Activated CD8-positive, alpha-beta memory T cell treated with anti-CD3 and anti-CD28 coated beads, Interleukin-2, amount 10 ng/mL, durations not matched to agents 7 days and 5 days (primary cell): ENCODE measurements at regions not wholly inside any gene's neighbourhood (a gene's known extent, or its start where the extent isn't known, plus 50 kb on each side); places are given as distances from the start of the nearest gene placed in this dataset.
A peak's percentile ranks its signal among the peaks of the same experiment; 100 is the strongest.

Experiments
- ATAC-seq: fragments of 150-1000 bp; cut with Tn5 transposase; one replicate; pipeline ENCODE4 v1.10.0; 2021; ENCODE audit warnings: moderate library complexity
- CTCF ChIA-PET: fragments of 350-600 bp; sonication (Branson Sonifier 250); formaldehyde crosslinking; loops from one replicate; lab custom pipeline; 2021; ENCODE audit warnings: antibody characterized with exemption; lab: Charles Lee
- DNase-seq: peaks from one replicate; pipeline ENCODE4 v3.0.0-alpha.2; 2020
- H3K27ac Mint-ChIP-seq: one replicate; pipeline ENCODE4 v1.8.0; 2021; ENCODE audit warnings: mild to moderate bottlenecking, mixed read lengths
- H3K27me3 Mint-ChIP-seq: one replicate; pipeline ENCODE4 v1.8.0; 2021; ENCODE audit warnings: mixed read lengths
- H3K36me3 Mint-ChIP-seq: one replicate; pipeline ENCODE4 v1.8.0; 2021; ENCODE audit warnings: mild to moderate bottlenecking, mixed read lengths
- H3K4me1 Mint-ChIP-seq: one replicate; pipeline ENCODE4 v1.8.0; 2021; ENCODE audit warnings: mixed read lengths
- H3K4me3 Mint-ChIP-seq: one replicate; pipeline ENCODE4 v1.8.0; 2021; ENCODE audit warnings: mild to moderate bottlenecking, moderate library complexity, mixed read lengths
- H3K9me3 Mint-ChIP-seq: one replicate; pipeline ENCODE4 v1.8.0; 2022; ENCODE audit warnings: low read depth, mixed read lengths

- no peaks in the 10 kb centered on the region for H3K36me3 Mint-ChIP-seq
- no peak overlapping the region for H3K4me3 Mint-ChIP-seq
- ATAC-seq: no peak
These were observed 69.1 kb upstream of the COMTD1 start for GRCh38 chr10:75304741-75305390.

GRCh38 chr10:75304313-75304712 lies 68.6 kb upstream of the COMTD1 start:
- no peak for DNase-seq
- CTCF ChIA-PET: interaction anchor here (0.7 kb wide), 1 partner anchor 656 kb away, joined by 3 read pairs; no protein-coding TSS in a partner anchor
- no peak overlapping the region for H3K4me3 Mint-ChIP-seq
- H3K36me3 Mint-ChIP-seq: no peaks in the 10 kb centered on the region
- H3K27me3 Mint-ChIP-seq: no peaks in the 10 kb centered on the region
- H3K27ac Mint-ChIP-seq: no peak overlapping the region
- no peaks in the 10 kb centered on the region for H3K4me1 Mint-ChIP-seq
- no peak for ATAC-seq
- no peaks in the 10 kb centered on the region for H3K9me3 Mint-ChIP-seq

More at GRCh38 chr10:75304741-75305390, 69.1 kb upstream of the COMTD1 start:
- no peak overlapping the region for H3K27ac Mint-ChIP-seq
- H3K27me3 Mint-ChIP-seq: no peaks in the 10 kb centered on the region
- CTCF ChIA-PET: no interaction called here
- DNase-seq: no peak
- no peaks in the 10 kb centered on the region for H3K9me3 Mint-ChIP-seq
- H3K4me1 Mint-ChIP-seq: no peaks in the 10 kb centered on the region

- H3K36me3 Mint-ChIP-seq: no peaks in the 10 kb centered on the region
- no peak overlapping the region for H3K27ac Mint-ChIP-seq
- no peaks in the 10 kb centered on the region for H3K27me3 Mint-ChIP-seq
- CTCF ChIA-PET: interaction anchor here (0.7 kb wide), 1 partner anchor 657 kb away, joined by 3 read pairs; no protein-coding TSS in a partner anchor
- H3K4me1 Mint-ChIP-seq: no peaks in the 10 kb centered on the region
- no peak for DNase-seq
- no peak overlapping the region for H3K4me3 Mint-ChIP-seq
- H3K9me3 Mint-ChIP-seq: no peaks in the 10 kb centered on the region
- ATAC-seq: no peak
These were observed 67.5 kb upstream of the COMTD1 start for GRCh38 chr10:75303045-75303777.

- CTCF ChIA-PET: no interaction called here
These were observed 66.3 kb upstream of the COMTD1 start for GRCh38 chr10:75302029-75302428.

GRCh38 chr10:75297021-75297599 lies 61.4 kb upstream of the COMTD1 start:
- no peak overlapping the region for H3K27ac Mint-ChIP-seq
- peaks cover 14% of the 10 kb centered on the region for H3K27me3 Mint-ChIP-seq
- no peak for DNase-seq
- H3K9me3 Mint-ChIP-seq: no peaks in the 10 kb centered on the region
- CTCF ChIA-PET: interaction anchor here (1.2 kb wide), 1 partner anchor 22 kb away, joined by 4 read pairs; no protein-coding TSS in a partner anchor
- H3K4me3 Mint-ChIP-seq: no peak overlapping the region
- no peaks in the 10 kb centered on the region for H3K36me3 Mint-ChIP-seq
- peaks cover 3% of the 10 kb centered on the region for H3K4me1 Mint-ChIP-seq
- no peak for ATAC-seq

More at GRCh38 chr10:75302029-75302428, 66.3 kb upstream of the COMTD1 start:
- ATAC-seq (no peak), DNase-seq (no peak)
- no peaks in the 10 kb centered on the region for H3K27me3 Mint-ChIP-seq
- no peak overlapping the region for H3K27ac Mint-ChIP-seq
- no peak overlapping the region for H3K4me3 Mint-ChIP-seq
- H3K36me3 Mint-ChIP-seq: no peaks in the 10 kb centered on the region
- no peaks in the 10 kb centered on the region for H3K4me1 Mint-ChIP-seq
- H3K9me3 Mint-ChIP-seq: no peaks in the 10 kb centered on the region

- DNase-seq: no peak
- ATAC-seq: no peak
- CTCF ChIA-PET: interaction anchor here (1.2 kb wide), 1 partner anchor 23 kb away, joined by 4 read pairs; no protein-coding TSS in a partner anchor
- H3K9me3 Mint-ChIP-seq: no peaks in the 10 kb centered on the region
- H3K27ac Mint-ChIP-seq: no peak overlapping the region
- peaks cover 3% of the 10 kb centered on the region for H3K4me1 Mint-ChIP-seq
- H3K27me3 Mint-ChIP-seq: peaks cover 16% of the 10 kb centered on the region
- no peaks in the 10 kb centered on the region for H3K36me3 Mint-ChIP-seq
- H3K4me3 Mint-ChIP-seq: no peak overlapping the region
These were observed 60.2 kb upstream of the COMTD1 start for GRCh38 chr10:75295868-75296441.

- CTCF ChIA-PET: interaction anchor here (0.9 kb wide), 1 partner anchor 25 kb away, joined by 3 read pairs; no protein-coding TSS in a partner anchor
- no peak overlapping the region for H3K27ac Mint-ChIP-seq
- H3K9me3 Mint-ChIP-seq: no peaks in the 10 kb centered on the region
- DNase-seq: peak; percentile 77
- peaks cover 24% of the 10 kb centered on the region for H3K27me3 Mint-ChIP-seq
- no peaks in the 10 kb centered on the region for H3K36me3 Mint-ChIP-seq
- peak; percentile 94 for ATAC-seq
- H3K4me3 Mint-ChIP-seq: peak overlapping the region; percentile 59
- peaks cover 3% of the 10 kb centered on the region for H3K4me1 Mint-ChIP-seq
These were observed 59.3 kb upstream of the COMTD1 start for GRCh38 chr10:75294866-75295701.

GRCh38 chr10:75294518-75294865 lies 58.7 kb upstream of the COMTD1 start:
- DNase-seq: no peak
- Mint-ChIP-seq H3K27me3 (peaks cover 27% of the 10 kb centered on the region), H3K4me3 (peak overlapping the region; percentile 59), H3K27ac (no peak overlapping the region), H3K9me3 (no peaks in the 10 kb centered on the region), H3K36me3 (no peaks in the 10 kb centered on the region), H3K4me1 (peaks cover 3% of the 10 kb centered on the region)
- CTCF ChIA-PET: interaction anchor here (0.9 kb wide), 1 partner anchor 25 kb away, joined by 3 read pairs; no protein-coding TSS in a partner anchor
- ATAC-seq: no peak

- ATAC-seq (no peak), DNase-seq (no peak)
- H3K4me3 Mint-ChIP-seq: no peak overlapping the region
- H3K27me3 Mint-ChIP-seq: peaks cover 27% of the 10 kb centered on the region
- no peaks in the 10 kb centered on the region for H3K9me3 Mint-ChIP-seq
- peaks cover 3% of the 10 kb centered on the region for H3K4me1 Mint-ChIP-seq
- CTCF ChIA-PET: no interaction called here
- H3K27ac Mint-ChIP-seq: no peak overlapping the region
- no peaks in the 10 kb centered on the region for H3K36me3 Mint-ChIP-seq
These were observed 58.3 kb upstream of the COMTD1 start for GRCh38 chr10:75294031-75294437.

- Mint-ChIP-seq H3K36me3 (no peaks in the 10 kb centered on the region), H3K27ac (no peak overlapping the region), H3K27me3 (peaks cover 27% of the 10 kb centered on the region), H3K4me1 (peaks cover 3% of the 10 kb centered on the region), H3K9me3 (no peaks in the 10 kb centered on the region), H3K4me3 (no peak overlapping the region)
- ATAC-seq: no peak
- no peak for DNase-seq
- CTCF ChIA-PET: no interaction called here
These were observed 57.7 kb upstream of the COMTD1 start for GRCh38 chr10:75293446-75293820.

GRCh38 chr10:75292794-75293445 lies 57.2 kb upstream of the COMTD1 start:
- Mint-ChIP-seq H3K27me3 (peaks cover 27% of the 10 kb centered on the region), H3K36me3 (no peaks in the 10 kb centered on the region), H3K9me3 (no peaks in the 10 kb centered on the region), H3K27ac (no peak overlapping the region), H3K4me1 (peaks cover 3% of the 10 kb centered on the region), H3K4me3 (no peak overlapping the region)
- CTCF ChIA-PET: no interaction called here
- no peak for DNase-seq
- ATAC-seq: no peak

- no peak overlapping the region for H3K4me3 Mint-ChIP-seq
- H3K36me3 Mint-ChIP-seq: no peaks in the 10 kb centered on the region
- H3K27ac Mint-ChIP-seq: no peak overlapping the region
- H3K9me3 Mint-ChIP-seq: no peaks in the 10 kb centered on the region
- CTCF ChIA-PET: no interaction called here
- peaks cover 30% of the 10 kb centered on the region for H3K27me3 Mint-ChIP-seq
- peaks cover 3% of the 10 kb centered on the region for H3K4me1 Mint-ChIP-seq
- ATAC-seq: no peak
- DNase-seq: no peak
These were observed 56.0 kb upstream of the COMTD1 start for GRCh38 chr10:75291805-75292204.
